Ovary (tissue), 7 donors: ENCODE measurements at regions not wholly inside any gene's neighbourhood (a gene's known extent, or its start where the extent isn't known, plus 50 kb on each side); places are given as distances from the start of the nearest gene placed in this dataset.

ENCODE experiments used
- DNase-seq, 5 donors: peaks; one replicate each; pipeline ENCODE4 v3.0.0-alpha.2; 2019 to 2020
- H3K27ac ChIP-seq, 2 donors: fragments of 200-600 bp; one replicate each; pipeline versions ENCODE4 v1.5.1 to v1.8.0; 2019 to 2022
- H3K27me3 ChIP-seq: fragments of 200-600 bp; one replicate; pipeline ENCODE4 v1.8.0; 2022
- H3K36me3 ChIP-seq: fragments of 200-600 bp; sonication (generic); one replicate; pipeline ENCODE4 v1.5.1; 2019
- H3K4me1 ChIP-seq: one replicate; pipeline ENCODE4 v1.8.1; 2013; ENCODE audit warnings: mild to moderate bottlenecking, moderate library complexity; ENCODE audit not compliant: insufficient read depth
- H3K4me3 ChIP-seq: fragments of 200-600 bp; sonication (generic); one replicate; pipeline ENCODE4 v1.5.1; 2017
- H3K9me3 ChIP-seq, 2 donors: fragments of 200-600 bp in 1 of 2; sonication (generic) in 1 of 2; one replicate each; pipeline versions ENCODE4 v1.5.1 to v1.8.1; 2013 to 2019; ENCODE audit warnings: mild to moderate bottlenecking in 1 of 2, moderate library complexity in 1 of 2
- CTCF ChIP-seq, 3 donors: fragments of 450-650 bp in 2 of 3; fragments of 200-600 bp in 1 of 3; IDR thresholded peaks; one replicate each; pipeline versions ENCODE4 v1.5.1 to v1.8.0; 2016 to 2022; ENCODE audit warnings: antibody characterized with exemption in 3 of 3, mild to moderate bottlenecking in 1 of 3
- EP300 ChIP-seq: sonication (generic); formaldehyde crosslinking; IDR thresholded peaks from one replicate; pipeline ENCODE4 v1.6.1; 2017; ENCODE audit warnings: antibody characterized with exemption
- POLR2A ChIP-seq: fragments of 450-650 bp; IDR thresholded peaks from one replicate; pipeline ENCODE4 v1.6.1; 2017; ENCODE audit warnings: antibody characterized with exemption, mild to moderate bottlenecking, moderate library complexity
- WGBS, 3 donors: extraction: QIAGEN DNeasy Blood & Tissue Kit in 1 of 3; methylation state at CpG; one replicate each; pipeline versions ENCODE4 v1.1.5 to v1.1.7; 2013 to 2017; 5-methylcytosine and 5-hydroxymethylcytosine counted together
- intact Hi-C, 4 donors: fragments of 100-400 bp; cut with DNase I; formaldehyde crosslinking; loops; one replicate each; pipeline versions ENCODE4 v1.11.0 to v1.15.1; 2022 to 2023
- donor health status: DM: no; HTN: no; CAD: no; lungs with moderate emphysema.
- donor health status: DM: no; HTN: no; CAD: no.
- donor health status: Bipolar disorder and iron deficiency.
- donor health status: DM: no; HTN: no; CAD: no.
- donor health status: DM: yes; HTN: yes; CAD: no.

GRCh38 chr20:4370851-4371250, 121.8 kb upstream of the ADRA1D start:
- Histone ChIP-seq H3K36me3 (no peaks in the 10 kb centered on the region), H3K27me3 (no peaks in the 10 kb centered on the region), H3K27ac (no peak overlapping the region), H3K9me3 (no peaks in the 10 kb centered on the region), H3K4me1 (no peaks in the 10 kb centered on the region), H3K4me3 (no peak overlapping the region)
- 78 to 95% (median 85%) methylated on average over 2 of the region's 2 CpGs for WGBS, 3 donors
- no peak for DNase-seq
- intact Hi-C loops = no loop called here
- TF ChIP-seq POLR2A (no peak), EP300 (no peak), CTCF (IDR thresholded peaks at IDR 0.05) (no peak)

- Histone ChIP-seq H3K36me3 (no peaks in the 10 kb centered on the region), H3K4me3 (no peak overlapping the region), H3K27ac (no peak overlapping the region), H3K9me3 (no peaks in the 10 kb centered on the region), H3K4me1 (no peaks in the 10 kb centered on the region), H3K27me3 (no peaks in the 10 kb centered on the region)
- no peak for DNase-seq
- WGBS, 3 donors = 77 to 89% (median 81%) methylated on average over 6 of the region's 6 CpGs
- intact Hi-C loops = no loop called here
- TF ChIP-seq POLR2A (no peak), EP300 (no peak), CTCF (IDR thresholded peaks at IDR 0.05) (no peak)
Measured at GRCh38 chr20:4369798-4370124, 120.7 kb upstream of the ADRA1D start.

GRCh38 chr20:4369119-4369797, 120.2 kb upstream of the ADRA1D start:
- Histone ChIP-seq H3K27me3 (no peaks in the 10 kb centered on the region), H3K36me3 (no peaks in the 10 kb centered on the region), H3K4me1 (no peaks in the 10 kb centered on the region), H3K4me3 (no peak overlapping the region), H3K27ac (no peak overlapping the region), H3K9me3 (no peaks in the 10 kb centered on the region)
- DNase-seq = no peak
- TF ChIP-seq POLR2A (no peak), EP300 (no peak), CTCF (IDR thresholded peaks at IDR 0.05) (no peak)
- 66 to 84% (median 69%) methylated on average over 2 of the region's 2 CpGs for WGBS, 3 donors
- intact Hi-C loops = no loop called here

- intact Hi-C loops = no loop called here
- WGBS, 3 donors = 73 to 88% (median 75%) methylated on average over 1 of the region's 1 CpG
Measured at GRCh38 chr20:4366076-4366475, 117.0 kb upstream of the ADRA1D start.

More at GRCh38 chr20:4366076-4366475, 117.0 kb upstream of the ADRA1D start:
- Histone ChIP-seq H3K27me3 (no peaks in the 10 kb centered on the region), H3K9me3 (no peaks in the 10 kb centered on the region), H3K36me3 (no peaks in the 10 kb centered on the region), H3K4me1 (no peaks in the 10 kb centered on the region), H3K4me3 (no peak overlapping the region), H3K27ac (no peak overlapping the region)
- TF ChIP-seq EP300 (no peak), POLR2A (no peak), CTCF (IDR thresholded peaks at IDR 0.05) (no peak)
- DNase-seq = no peak
